ENCODE measurements at regions not wholly inside any gene's neighbourhood (a gene's known extent, or its start where the extent isn't known, plus 50 kb on each side); places are given as distances from the start of the nearest gene placed in this dataset.

GRCh38 chr2:34004936-34005335, 405.8 kb upstream of the FAM98A start:
- no peaks in the 10 kb centered on the region for H3K27me3 ChIP-seq
- no peak for TF ChIP-seq CTCF (IDR thresholded peaks at IDR 0.05)
- H3K4me1 ChIP-seq: no peaks in the 10 kb centered on the region
- H3K27ac ChIP-seq: no peak overlapping the region
- no peak overlapping the region for H3K4me3 ChIP-seq
- intact Hi-C loops (cut with DNase I): no loop called here
- no peak for ATAC-seq
- peaks cover 0 to 6% (median 0%) of the 10 kb centered on the region in 11 donors for H3K9me3 ChIP-seq
- WGBS, 2 donors: 75 to 78% methylated on average over 6 of the region's 6 CpGs
- H3K36me3 ChIP-seq: no peaks in the 10 kb centered on the region
- DNase-seq: no peak

DNA sequence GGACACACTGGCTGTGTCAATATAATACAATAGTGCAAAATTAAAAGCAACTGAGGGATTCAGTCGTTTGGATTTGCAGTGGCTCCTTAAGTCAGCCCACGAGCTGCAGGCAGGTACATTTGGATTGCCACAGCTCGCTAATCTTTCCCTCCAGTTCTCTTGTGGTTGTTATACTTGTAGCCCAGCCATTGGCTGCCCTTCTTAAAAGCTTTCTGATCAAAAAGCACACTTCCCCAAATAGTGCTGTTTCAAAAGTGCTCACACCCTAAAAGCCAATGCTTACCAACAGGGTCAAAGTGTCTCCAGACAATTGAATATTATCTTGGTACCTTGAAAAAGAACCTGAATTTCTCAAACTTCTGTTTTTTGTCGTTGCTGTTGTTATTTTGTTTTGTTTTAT, 404.7 kb upstream of the FAM98A start:
- Histone ChIP-seq H3K4me3 (no peak overlapping the region), H3K4me1 (no peaks in the 10 kb centered on the region), H3K27me3 (no peaks in the 10 kb centered on the region), H3K36me3 (no peaks in the 10 kb centered on the region), H3K9me3 (peaks cover 0 to 9% (median 0%) of the 10 kb centered on the region in 11 donors), H3K27ac (no peak overlapping the region)
- intact Hi-C loops (cut with DNase I): no loop called here
- no peak for DNase-seq
- 69 to 76% methylated on average over 4 of the region's 4 CpGs for WGBS, 2 donors
- no peak for TF ChIP-seq CTCF (IDR thresholded peaks at IDR 0.05)
- no peak for ATAC-seq

DNA sequence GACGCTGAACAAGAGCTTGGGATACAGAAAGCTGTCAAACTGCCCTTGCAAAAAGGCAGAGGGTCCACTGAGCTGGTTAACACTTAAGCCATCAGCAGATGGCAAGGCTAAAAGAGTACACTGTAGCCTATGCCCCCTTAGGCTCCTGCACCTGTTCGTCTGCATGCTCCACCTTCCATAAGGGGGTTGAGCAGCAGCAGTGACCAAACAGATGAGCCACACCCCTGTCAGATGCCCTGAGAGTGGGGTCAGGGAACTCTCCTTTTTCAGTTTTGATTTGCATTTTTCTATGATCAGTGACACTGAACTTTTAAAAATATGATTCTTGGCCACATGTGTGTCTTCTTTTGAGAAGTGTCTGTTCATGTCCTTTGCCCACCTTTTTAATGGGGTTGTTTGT, 402.5 kb upstream of the FAM98A start:
- intact Hi-C loops (cut with DNase I): no loop called here
- ATAC-seq: no peak
- DNase-seq: no peak
- no peaks in the 10 kb centered on the region for H3K36me3 ChIP-seq
- no peak for TF ChIP-seq CTCF (IDR thresholded peaks at IDR 0.05)
- no peaks in the 10 kb centered on the region for H3K27me3 ChIP-seq
- H3K9me3 ChIP-seq: peaks cover 0 to 30% (median 13%) of the 10 kb centered on the region in 11 donors
- H3K4me1 ChIP-seq: no peaks in the 10 kb centered on the region
- WGBS, 2 donors: 93 to 94% methylated on average over 2 of the region's 2 CpGs
- no peak overlapping the region for H3K4me3 ChIP-seq
- no peak overlapping the region for H3K27ac ChIP-seq

- intact Hi-C loops (cut with DNase I): no loop called here
- no peaks in the 10 kb centered on the region for H3K36me3 ChIP-seq
- no peak overlapping the region for H3K4me3 ChIP-seq
- H3K4me1 ChIP-seq: no peaks in the 10 kb centered on the region
- no peak overlapping the region for H3K27ac ChIP-seq
- peaks cover 0 to 3% (median 0%) of the 10 kb centered on the region in 11 donors for H3K9me3 ChIP-seq
- DNase-seq: no peak
- TF ChIP-seq CTCF (IDR thresholded peaks at IDR 0.05): no peak
- 64 to 65% methylated on average over 2 of the region's 2 CpGs for WGBS, 2 donors
- no peaks in the 10 kb centered on the region for H3K27me3 ChIP-seq
- ATAC-seq: no peak
Observed at GRCh38 chr2:33984131-33984530, 385.0 kb upstream of the FAM98A start.

GRCh38 chr2:33978471-33978870, 379.4 kb upstream of the FAM98A start:
- no peak for DNase-seq
- 59 to 82% methylated on average over 3 of the region's 3 CpGs for WGBS, 2 donors
- Histone ChIP-seq H3K27me3 (no peaks in the 10 kb centered on the region), H3K4me3 (no peak overlapping the region), H3K27ac (no peak overlapping the region), H3K4me1 (no peaks in the 10 kb centered on the region), H3K36me3 (no peaks in the 10 kb centered on the region), H3K9me3 (peaks cover 0 to 19% (median 0%) of the 10 kb centered on the region in 11 donors)
- TF ChIP-seq CTCF (IDR thresholded peaks at IDR 0.05): no peak
- intact Hi-C loops (cut with DNase I): no loop called here
- ATAC-seq: no peak

All from heart right ventricle (tissue), 16 donors.